NB4 (cell line): ENCODE measurements at regions not wholly inside any gene's neighbourhood (a gene's known extent, or its start where the extent isn't known, plus 50 kb on each side); places are given as distances from the start of the nearest gene placed in this dataset.
"Not testable (repeated sequence)": the region's sequence is repeated elsewhere in the genome, so short reads cannot be mapped to it uniquely, and the experiment has no call there.

Experiments used
- DNase-seq: peaks from one replicate; pipeline ENCODE4 v3.0.0; 2010; ENCODE audit warnings: low read depth
- H3K4me3 ChIP-seq: one replicate; pipeline ENCODE4 v1.5.1; 2011; ENCODE audit warnings: mild to moderate bottlenecking, low read depth, low read length, moderate library complexity
- CTCF ChIP-seq: IDR thresholded peaks from one replicate; pipeline ENCODE4 v1.5.1; 2012; ENCODE audit warnings: low read depth, low read length
- MAX ChIP-seq: IDR thresholded peaks from 2 replicates; pipeline ENCODE4 v1.6.1; 2011; ENCODE audit warnings: low read depth, low read length
- MYC ChIP-seq: IDR thresholded peaks from 2 replicates; pipeline ENCODE4 v1.6.1; 2011; ENCODE audit warnings: low read depth, low read length
- POLR2A ChIP-seq: IDR thresholded peaks from 2 replicates; pipeline ENCODE4 v1.6.1; 2011; ENCODE audit warnings: mild to moderate bottlenecking; ENCODE audit not compliant: insufficient read length; ENCODE audit errors: extremely low read depth

- DNase-seq, result no peak
- TF ChIP-seq POLR2A, result no peak
- no peak for TF ChIP-seq MAX
- TF ChIP-seq MYC, result no peak
- TF ChIP-seq CTCF, result no peak
- H3K4me3 ChIP-seq, result no peak overlapping the region
Measured at GRCh38 chr5:176131771-176132170, 106.5 kb upstream of the SIMC1 start.

GRCh38 chr5:176132471-176133288 is 105.5 kb upstream of the SIMC1 start:
- TF ChIP-seq POLR2A (no peak), MYC (no peak)
- no peak for DNase-seq
- H3K4me3 ChIP-seq, result no peak overlapping the region

- H3K4me3 ChIP-seq, result no peak overlapping the region
- TF ChIP-seq MYC (no peak), POLR2A (no peak), CTCF (no peak), MAX (no peak)
- no peak for DNase-seq
Measured at GRCh38 chr5:176133289-176133870, 104.8 kb upstream of the SIMC1 start.

- no peak for TF ChIP-seq MYC
- no peak for TF ChIP-seq CTCF
- TF ChIP-seq POLR2A, result no peak
- no peak for TF ChIP-seq MAX
- H3K4me3 ChIP-seq, result no peak overlapping the region
- DNase-seq, result no peak
Measured at GRCh38 chr5:176133877-176134276, 104.3 kb upstream of the SIMC1 start.

- no peak overlapping the region for H3K4me3 ChIP-seq
- DNase-seq, result no peak
- TF ChIP-seq MAX (no peak), MYC (no peak), CTCF (no peak), POLR2A (no peak)
Measured at GRCh38 chr5:176134529-176135223, 103.5 kb upstream of the SIMC1 start.

- not testable (repeated sequence) for H3K4me3 ChIP-seq, DNase-seq
Measured at GRCh38 chr5:176140138-176140537, 98.1 kb upstream of the SIMC1 start.
